ENCODE measurements at regions not wholly inside any gene's neighbourhood (a gene's known extent, or its start where the extent isn't known, plus 50 kb on each side); places are given as distances from the start of the nearest gene placed in this dataset.

GRCh38 chrX:5536261-5536660, 692.4 kb downstream of the NLGN4X start:
- no peak for DNase-seq (ENCODE audit: low read depth)

DNA sequence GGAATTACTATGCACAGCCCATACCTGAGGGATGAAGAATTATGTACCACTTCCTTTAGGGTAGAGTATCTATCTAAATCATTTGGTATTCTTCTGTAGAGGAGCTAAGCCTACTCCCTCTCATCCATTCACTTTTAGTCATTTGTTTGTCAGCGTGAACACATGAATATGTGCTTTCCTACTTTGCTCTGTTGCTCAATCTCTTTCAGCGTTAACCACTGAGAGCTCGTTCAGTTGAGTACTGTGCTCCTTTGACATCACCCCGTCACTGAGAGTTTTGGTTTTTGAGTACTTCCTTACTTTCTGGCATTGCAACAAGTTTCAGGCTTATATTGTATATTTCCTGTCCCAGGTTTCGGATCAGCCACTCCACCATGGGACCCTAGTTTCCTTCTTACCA, 700.6 kb downstream of the NLGN4X start:
- DNase-seq (ENCODE audit: low read depth), result no peak

DNA sequence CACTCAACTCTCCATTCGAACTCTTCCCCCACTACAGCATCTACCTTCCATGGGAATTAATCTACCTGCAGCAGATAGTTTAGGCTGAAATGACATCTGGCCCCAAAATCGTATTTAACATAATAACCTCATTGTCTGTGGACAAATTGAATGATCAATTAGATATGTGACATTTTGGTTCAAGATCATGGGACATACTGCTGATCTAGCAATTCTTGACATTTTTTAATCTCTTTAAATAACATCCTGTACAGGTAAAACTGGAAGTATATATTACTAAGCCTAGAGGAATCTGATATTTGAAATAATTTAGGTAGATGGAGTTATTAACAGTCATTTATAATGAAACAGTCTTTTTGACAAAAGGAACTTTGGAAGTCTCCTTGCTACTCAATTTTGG, 702.5 kb downstream of the NLGN4X start:
- no peak for DNase-seq (ENCODE audit: low read depth)

DNA sequence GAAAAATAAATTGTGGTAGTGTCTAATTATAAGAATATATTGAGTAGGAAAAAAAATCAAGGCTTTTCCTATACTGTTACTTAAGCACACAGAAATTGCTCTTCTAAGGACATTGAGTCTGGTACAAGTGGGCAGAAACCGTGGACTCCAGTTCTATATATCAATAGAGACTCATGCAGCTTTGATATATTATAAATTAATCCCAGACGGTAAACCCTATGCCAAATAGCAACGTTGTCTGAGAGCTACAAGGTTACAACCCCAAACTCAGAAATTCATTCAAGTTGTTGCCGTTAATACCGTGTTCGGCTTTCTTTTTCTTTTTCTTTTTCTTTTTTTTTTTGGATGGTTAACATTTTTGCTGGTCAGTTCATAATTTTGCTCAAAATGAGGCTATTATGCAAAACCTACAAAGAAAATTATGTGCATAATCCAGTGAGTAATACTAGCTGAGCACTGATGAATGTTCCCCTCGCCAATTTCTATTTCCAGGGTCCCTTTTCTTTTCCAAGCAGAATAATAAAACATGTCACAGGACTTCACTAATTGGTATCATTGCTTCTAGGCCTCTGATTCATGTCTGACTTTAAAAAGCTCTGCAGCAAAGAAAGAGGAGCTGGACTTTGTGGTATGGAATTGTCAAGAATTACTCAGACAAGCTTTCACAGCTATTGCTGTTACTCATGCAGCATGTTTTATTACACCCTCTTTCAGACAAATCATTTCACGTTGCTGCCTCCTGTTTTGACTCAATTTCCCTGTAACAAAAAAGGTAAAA, 737.7 kb downstream of the NLGN4X start:
- no peak for DNase-seq (ENCODE audit: low read depth)

DNA sequence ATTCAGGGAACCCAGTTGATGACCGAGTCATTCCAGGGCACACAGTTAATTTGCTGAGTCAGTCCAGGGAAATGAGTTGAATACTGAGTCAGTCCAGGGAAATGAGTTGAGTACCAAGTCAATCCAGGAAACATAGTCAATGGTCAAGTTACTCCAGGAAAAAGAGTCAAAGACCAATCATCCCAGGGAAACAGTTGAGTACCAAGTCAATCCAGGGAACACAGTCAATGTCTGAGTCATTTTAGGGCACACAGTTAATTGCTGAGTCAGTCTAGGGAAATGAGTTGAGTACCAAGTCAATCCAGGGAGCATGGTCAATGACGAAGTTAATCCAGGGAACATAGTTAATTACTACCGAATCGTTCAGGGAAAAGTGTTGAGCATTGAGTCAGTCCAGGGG, 754.4 kb downstream of the NLGN4X start:
- DNase-seq (ENCODE audit: low read depth), result no peak

DNA sequence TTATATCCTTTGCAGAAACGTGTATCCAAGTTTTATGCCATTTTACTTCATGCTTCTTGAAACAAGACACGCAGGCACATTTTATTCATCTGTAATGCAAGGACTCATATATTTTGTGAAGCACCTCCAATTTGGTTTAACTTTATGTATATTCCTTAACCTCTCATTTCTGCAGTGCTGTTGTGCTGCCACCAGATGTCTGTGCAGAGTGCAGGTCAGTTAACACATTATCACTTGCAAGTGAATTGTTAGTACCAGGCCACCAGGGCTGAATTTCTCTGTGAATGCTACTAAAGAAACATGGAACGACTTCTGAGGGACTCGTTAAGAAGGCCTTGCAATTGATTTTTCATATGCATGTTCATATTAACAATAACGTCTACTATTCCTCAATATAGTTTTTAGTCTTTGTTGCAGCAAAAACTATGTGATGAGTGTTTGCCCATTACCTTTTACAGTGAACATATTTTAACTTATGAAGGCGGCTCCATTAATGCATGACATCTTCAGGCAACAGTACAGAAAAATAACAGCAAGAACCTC, 770.3 kb downstream of the NLGN4X start:
- DNase-seq (ENCODE audit: low read depth), result no peak

GRCh38 chrX:5449323-5449722, 779.3 kb downstream of the NLGN4X start:
- DNase-seq (ENCODE audit: low read depth), result no peak

- no peak for DNase-seq (ENCODE audit: low read depth)
Measured at GRCh38 chrX:5431823-5432222, 796.8 kb downstream of the NLGN4X start.

GRCh38 chrX:5425119-5425518, 803.5 kb downstream of the NLGN4X start:
- no peak for DNase-seq (ENCODE audit: low read depth)

GRCh38 chrX:5417381-5417780, 811.3 kb downstream of the NLGN4X start:
- no peak for DNase-seq (ENCODE audit: low read depth)

- no peak for DNase-seq (ENCODE audit: low read depth)
Measured at GRCh38 chrX:5415738-5416137, 812.9 kb downstream of the NLGN4X start.

DNA sequence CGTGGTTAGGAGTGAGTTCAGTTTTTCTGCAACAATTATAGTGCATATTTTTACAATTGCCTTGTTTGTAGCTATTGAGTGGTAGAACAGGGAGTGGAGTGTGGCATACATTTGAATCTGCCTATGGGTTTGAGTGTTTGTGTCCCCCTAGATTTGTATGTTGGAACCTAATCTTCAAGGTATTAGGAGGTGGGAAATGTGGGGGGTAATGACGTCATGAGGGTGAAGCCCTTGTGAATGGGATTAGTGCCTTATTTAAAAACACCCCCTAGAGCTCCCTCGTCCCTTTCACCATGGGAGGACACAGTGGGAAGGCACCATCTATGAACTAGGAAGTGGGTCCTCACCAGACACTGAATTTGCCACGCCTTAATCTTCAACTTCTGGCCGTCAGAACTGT, 819.6 kb downstream of the NLGN4X start:
- DNase-seq (ENCODE audit: low read depth), result no peak

DNA sequence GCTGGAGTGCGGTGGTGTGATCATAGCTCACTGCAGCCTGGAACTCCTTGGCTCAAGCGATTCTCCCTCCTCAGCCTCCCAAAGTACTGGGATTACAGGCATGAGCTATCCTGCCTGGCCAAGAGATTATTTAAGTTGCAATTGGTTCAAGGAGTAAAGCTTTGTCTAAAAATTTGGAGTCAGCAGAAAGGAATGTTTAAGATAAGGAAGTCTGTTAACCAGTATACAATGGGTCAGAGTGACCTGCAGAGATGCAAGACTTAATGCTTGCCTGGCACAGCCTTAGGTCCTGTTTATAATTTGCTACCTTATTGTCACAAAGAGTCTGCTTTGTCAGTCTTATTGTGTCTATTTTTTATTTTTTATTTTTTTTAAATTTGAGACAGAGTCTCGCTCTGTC, 826.2 kb downstream of the NLGN4X start:
- DNase-seq (ENCODE audit: low read depth), result no peak

DNA sequence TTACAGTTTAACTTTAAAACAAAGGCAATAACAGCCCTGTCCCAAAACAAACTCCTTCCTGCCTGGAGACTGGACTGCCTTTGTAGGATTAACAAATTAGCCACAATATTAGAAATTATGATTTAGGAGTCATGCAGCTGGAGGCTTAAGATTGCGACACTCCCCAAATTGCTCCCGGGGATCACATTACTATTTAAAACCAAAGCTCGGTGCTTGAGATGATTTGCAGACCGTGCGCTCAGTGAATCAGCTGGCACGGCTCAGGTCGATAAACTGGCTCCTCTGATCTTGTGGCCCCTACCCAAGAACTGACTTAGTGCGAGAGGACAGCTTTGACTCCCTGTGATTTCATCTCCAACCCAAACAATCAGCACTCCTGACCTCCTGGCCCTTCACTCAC, 829.3 kb downstream of the NLGN4X start:
- DNase-seq (ENCODE audit: low read depth), result no peak

DNA sequence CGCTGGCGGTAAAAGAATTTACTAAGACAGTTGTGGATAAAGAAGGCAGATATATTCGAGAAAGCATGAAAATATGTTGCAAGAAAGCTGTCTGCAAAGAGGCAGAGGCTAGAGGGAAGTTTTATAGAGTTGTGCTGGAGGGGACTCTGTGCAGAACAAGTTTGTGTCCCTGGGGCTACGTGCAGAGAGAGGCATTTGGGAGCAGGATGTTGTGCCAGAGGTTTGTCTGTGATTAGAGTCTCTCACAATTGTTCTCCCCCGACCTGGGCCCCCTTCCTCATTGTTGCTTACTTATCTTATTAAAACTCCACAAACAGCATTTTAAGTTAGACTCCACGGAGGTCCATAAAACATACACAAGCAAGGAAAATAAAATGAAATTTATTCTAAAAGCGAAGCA, 831.3 kb downstream of the NLGN4X start:
- no peak for DNase-seq (ENCODE audit: low read depth)

DNA sequence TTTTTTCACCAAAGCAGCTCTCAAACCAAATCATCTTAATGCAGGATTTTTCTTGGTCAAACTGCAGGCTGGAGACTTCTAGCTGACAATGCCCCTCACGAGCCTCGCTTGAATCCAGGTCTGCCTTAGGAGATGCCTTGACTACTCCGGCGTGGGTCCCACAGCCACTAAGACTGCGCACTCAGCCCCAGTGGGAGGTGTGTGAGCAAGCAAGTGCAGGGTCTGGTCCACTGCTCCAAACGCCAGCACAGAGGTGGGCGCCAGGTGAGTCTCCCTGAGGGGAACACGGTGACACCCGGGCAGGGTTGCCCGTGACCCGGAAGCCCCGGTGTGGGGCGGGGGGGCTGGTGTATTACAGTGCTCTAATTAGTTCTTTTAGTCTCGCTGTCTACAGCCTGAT, 838.3 kb downstream of the NLGN4X start:
- DNase-seq (ENCODE audit: low read depth), result no peak

GRCh38 chrX:5388087-5388486, 840.6 kb downstream of the NLGN4X start:
- no peak for DNase-seq (ENCODE audit: low read depth)

GRCh38 chrX:5380426-5380825, 848.2 kb downstream of the NLGN4X start:
- no peak for DNase-seq (ENCODE audit: low read depth)

GRCh38 chrX:5341902-5342301, 886.8 kb downstream of the NLGN4X start:
- DNase-seq (ENCODE audit: low read depth), result no peak

GRCh38 chrX:5337160-5337559, 891.5 kb downstream of the NLGN4X start:
- DNase-seq (ENCODE audit: low read depth), result no peak

GRCh38 chrX:5324546-5324945, 904.1 kb downstream of the NLGN4X start:
- no peak for DNase-seq (ENCODE audit: low read depth)

GRCh38 chrX:5314148-5314547, 914.5 kb downstream of the NLGN4X start:
- no peak for DNase-seq (ENCODE audit: low read depth)

GRCh38 chrX:5307416-5307815, 921.3 kb downstream of the NLGN4X start:
- no peak for DNase-seq (ENCODE audit: low read depth)

GRCh38 chrX:5306654-5307121, 922.0 kb downstream of the NLGN4X start:
- no peak for DNase-seq (ENCODE audit: low read depth)
